ENCODE measurements at regions not wholly inside any gene's neighbourhood (a gene's known extent, or its start where the extent isn't known, plus 50 kb on each side); places are given as distances from the start of the nearest gene placed in this dataset.

GRCh38 chr15:24752354-24752753 lies 76.8 kb downstream of the NPAP1 start (continued):
- TF ChIP-seq RAD21 (IDR thresholded peaks at IDR 0.05 in 1 of 2, conservative IDR thresholded peaks at IDR 0.05 in 1 of 2; ENCODE audit: low read depth in 2 of 2, low read length in 2 of 2), result no peak
- no peak for TF ChIP-seq TBP (IDR thresholded peaks at IDR 0.05; ENCODE audit: low read depth, low read length)
- no peak for TF ChIP-seq USF2 (IDR thresholded peaks at IDR 0.05; ENCODE audit: low read length)
- TF ChIP-seq MAX (IDR thresholded peaks at IDR 0.05), result no peak
